Stimulated activated CD4-positive, alpha-beta T cell treated with anti-CD3 and anti-CD28 coated beads, TNF-alpha, amount 100 ng/mL, for 24 hours (primary cell): ENCODE measurements at regions not wholly inside any gene's neighbourhood (a gene's known extent, or its start where the extent isn't known, plus 50 kb on each side); places are given as distances from the start of the nearest gene placed in this dataset.

Experiments
- DNase-seq, 3 experiments: peaks; one replicate each; pipeline ENCODE4 v3.0.0-alpha.2; 2020; ENCODE audit warnings: low read depth in 3 of 3

DNA sequence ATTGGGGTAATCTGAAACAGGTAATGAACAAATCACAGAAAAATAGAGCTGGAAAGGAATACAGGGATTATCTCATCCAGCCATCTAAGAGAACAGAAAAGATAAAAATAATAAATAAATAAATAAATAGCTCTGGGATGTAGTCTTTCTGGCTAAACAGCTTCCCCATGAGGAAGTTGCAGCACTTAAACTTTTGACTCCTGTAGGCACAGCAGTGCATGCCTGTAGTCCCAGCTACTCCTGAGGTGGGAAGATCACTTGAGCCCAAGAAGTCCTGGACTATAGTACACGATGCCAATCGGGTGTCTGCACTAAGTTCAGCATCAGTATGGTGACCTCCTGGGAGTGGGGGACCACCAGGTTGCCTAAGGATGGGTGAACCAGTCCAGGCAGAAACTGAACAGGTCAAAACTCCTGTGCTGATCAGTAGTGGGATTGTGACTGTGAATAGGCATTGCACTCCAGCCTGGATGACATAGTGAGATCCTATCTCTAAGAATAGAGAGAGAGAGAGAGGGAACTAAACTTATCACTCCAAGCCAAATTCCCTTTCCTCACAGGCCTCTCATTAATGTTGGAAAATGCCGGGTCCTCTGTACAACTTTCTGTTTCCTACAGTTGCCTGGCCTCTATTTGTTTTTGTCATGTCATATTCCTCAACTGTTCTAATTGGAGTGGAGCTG is 61.7 kb upstream of the CDK13 start:
- DNase-seq, result no peak

- no peak for DNase-seq
Measured at GRCh38 chr7:39890411-39890810, 59.6 kb upstream of the CDK13 start.

- no peak for DNase-seq
Measured at GRCh38 chr7:39891894-39892293, 58.2 kb upstream of the CDK13 start.

DNA sequence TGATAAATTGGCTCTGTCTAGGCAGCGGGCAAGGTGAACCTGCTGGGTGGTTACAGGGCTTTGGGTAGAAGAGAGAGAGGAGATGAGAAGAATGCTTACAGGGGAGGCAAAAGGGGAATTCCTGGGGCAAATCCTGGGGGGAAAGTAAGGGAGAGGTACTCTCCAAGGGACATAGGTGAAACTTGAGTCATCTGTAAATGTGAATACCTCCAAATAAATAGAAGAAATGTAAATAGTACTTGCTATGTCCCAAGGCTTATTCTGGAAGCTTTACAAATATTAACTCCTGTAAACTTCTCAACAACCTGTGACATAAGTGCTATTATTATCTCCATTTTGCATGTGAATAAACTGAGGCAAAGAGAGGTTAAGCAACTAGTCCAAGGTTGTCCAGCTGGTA is 57.7 kb upstream of the CDK13 start:
- no peak for DNase-seq

DNA sequence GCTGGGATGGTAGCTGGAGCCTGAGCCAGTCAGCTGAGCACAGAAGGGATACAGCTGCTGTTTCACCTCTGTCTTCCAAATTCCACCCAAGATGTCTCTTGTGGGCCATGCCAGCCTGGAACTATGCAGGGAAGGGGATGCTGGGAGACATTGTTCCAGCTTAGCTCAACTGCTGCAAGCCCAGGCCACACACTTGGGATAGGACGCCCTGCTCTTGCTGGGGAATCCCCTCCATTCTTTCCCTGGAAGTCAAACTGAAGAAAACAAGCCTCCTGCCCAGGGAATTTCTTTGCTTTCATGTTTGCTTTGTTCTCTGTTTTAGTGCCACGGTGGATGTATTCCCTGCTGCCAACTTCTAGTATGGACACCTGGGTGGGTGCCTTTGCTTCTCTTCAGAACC is 55.2 kb upstream of the CDK13 start:
- no peak for DNase-seq

GRCh38 chr7:39896840-39897239 is 53.2 kb upstream of the CDK13 start:
- DNase-seq, result no peak

GRCh38 chr7:39898867-39899266 is 51.2 kb upstream of the CDK13 start:
- DNase-seq, result no peak
